Nucleus accumbens (tissue), 56 donors: ENCODE measurements at regions not wholly inside any gene's neighbourhood (a gene's known extent, or its start where the extent isn't known, plus 50 kb on each side); places are given as distances from the start of the nearest gene placed in this dataset.

Experiments
- DNase-seq, 56 donors: peaks; one replicate each; lab custom pipeline; 2025; lab: John Stamatoyannopoulos, UW

- no peak for DNase-seq
Observed at GRCh38 chr5:56523790-56524575, 290.9 kb upstream of the ANKRD55 start.

- no peak for DNase-seq
Observed at GRCh38 chr5:56522960-56523359, 289.8 kb upstream of the ANKRD55 start.

GRCh38 chr5:56522169-56522568 lies 289.0 kb upstream of the ANKRD55 start:
- no peak for DNase-seq

- DNase-seq = peak in 17 of 56 donors; percentile 6 to 67 (median 29)
Observed at GRCh38 chr5:56520986-56521730, 288.0 kb upstream of the ANKRD55 start.

- no peak for DNase-seq
Observed at GRCh38 chr5:56518820-56519219, 285.7 kb upstream of the ANKRD55 start.

- no peak for DNase-seq
Observed at GRCh38 chr5:56517011-56517416, 283.9 kb upstream of the ANKRD55 start.

- no peak for DNase-seq
Observed at GRCh38 chr5:56516441-56516840, 283.3 kb upstream of the ANKRD55 start.

GRCh38 chr5:56516035-56516434 lies 282.9 kb upstream of the ANKRD55 start:
- no peak for DNase-seq

- DNase-seq = no peak
Observed at GRCh38 chr5:56515011-56515410, 281.9 kb upstream of the ANKRD55 start.

- DNase-seq = no peak
Observed at GRCh38 chr5:56514245-56514644, 281.1 kb upstream of the ANKRD55 start.

GRCh38 chr5:56513141-56513540 lies 280.0 kb upstream of the ANKRD55 start:
- DNase-seq = no peak

- DNase-seq = no peak
Observed at GRCh38 chr5:56512313-56512996, 279.3 kb upstream of the ANKRD55 start.

GRCh38 chr5:56511326-56511841 lies 278.3 kb upstream of the ANKRD55 start:
- no peak for DNase-seq

- no peak for DNase-seq
Observed at GRCh38 chr5:56508249-56508648, 275.1 kb upstream of the ANKRD55 start.

- DNase-seq = no peak
Observed at GRCh38 chr5:56507351-56507930, 274.3 kb upstream of the ANKRD55 start.

GRCh38 chr5:56506211-56506965 lies 273.3 kb upstream of the ANKRD55 start:
- DNase-seq = no peak

- DNase-seq = no peak
Observed at GRCh38 chr5:56503929-56504328, 270.8 kb upstream of the ANKRD55 start.

- DNase-seq = no peak
Observed at GRCh38 chr5:56501781-56502557, 268.8 kb upstream of the ANKRD55 start.

GRCh38 chr5:56499901-56500300 lies 266.8 kb upstream of the ANKRD55 start:
- no peak for DNase-seq
